ENCODE measurements at regions not wholly inside any gene's neighbourhood (a gene's known extent, or its start where the extent isn't known, plus 50 kb on each side); places are given as distances from the start of the nearest gene placed in this dataset.

DNA sequence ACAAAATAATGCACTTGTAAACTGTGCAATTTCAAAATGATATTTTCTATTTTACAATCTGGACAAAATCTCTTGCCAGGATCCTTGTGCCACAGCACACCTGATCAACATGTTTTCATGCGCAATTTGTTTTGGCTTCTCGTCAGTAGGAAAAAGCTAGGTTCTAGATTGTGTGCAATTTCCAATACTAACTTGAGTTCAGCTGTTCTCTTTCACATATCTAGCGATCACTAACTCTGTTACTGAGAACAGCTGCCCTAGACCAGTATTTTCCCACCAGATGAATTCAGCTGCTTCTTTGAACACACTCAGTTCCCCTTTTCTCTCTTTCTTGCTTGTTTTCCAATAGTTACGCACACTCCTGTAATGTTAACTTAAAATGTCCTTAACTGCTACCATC lies 131.2 kb downstream of the MAGEB5 start:
- no peak for DNase-seq

DNA sequence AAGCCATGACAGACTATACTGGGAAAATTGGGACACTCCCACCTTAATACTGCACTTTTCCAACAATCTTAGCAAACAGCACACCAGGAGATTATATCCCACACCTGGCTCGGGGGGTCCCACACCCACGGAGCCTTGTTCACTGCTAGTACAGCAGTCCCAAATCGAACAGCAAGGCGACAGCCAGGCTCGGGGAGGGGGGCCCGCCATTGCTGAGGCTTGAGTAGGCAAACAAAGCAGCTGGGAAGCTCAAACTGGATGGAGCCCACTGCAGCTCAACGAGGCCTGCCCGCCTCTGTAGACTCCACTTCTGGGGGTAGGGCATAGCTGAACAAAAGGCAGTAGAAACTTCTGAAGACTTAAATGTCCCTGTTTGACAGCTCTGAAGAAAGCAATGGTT lies 118.3 kb downstream of the MAGEB5 start:
- no peak for DNase-seq

DNA sequence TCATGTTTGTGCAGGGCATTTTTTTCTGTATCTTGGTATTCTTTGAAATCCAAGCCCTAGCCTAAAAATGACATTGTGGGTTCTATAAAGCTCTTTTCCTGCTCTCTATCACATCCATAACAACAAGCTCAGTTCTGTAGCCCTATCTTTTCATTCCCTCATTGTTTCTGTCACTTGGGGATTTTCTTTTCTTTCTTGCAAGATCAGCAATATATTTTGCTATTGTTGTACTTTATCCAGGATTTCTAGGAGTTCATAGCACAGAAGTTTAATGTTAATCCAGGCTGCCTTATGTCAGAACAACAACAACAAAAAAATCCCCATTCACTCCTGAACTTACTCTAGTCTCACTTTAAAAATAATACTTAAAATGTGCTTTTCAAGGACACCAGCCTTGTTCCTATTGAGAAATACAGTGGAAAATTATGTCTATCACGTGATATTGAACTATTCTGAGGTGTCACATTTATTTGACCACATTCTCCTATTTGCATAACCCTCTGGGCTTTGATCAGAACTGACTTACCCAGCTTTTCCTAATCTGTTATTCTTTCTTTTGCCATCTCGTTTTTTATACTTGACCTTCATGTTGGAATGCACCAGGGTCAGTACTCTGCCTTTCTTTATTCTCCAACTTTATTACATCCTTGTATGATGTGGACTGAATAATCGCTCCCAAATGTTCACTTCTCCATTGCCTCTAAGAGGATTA lies 112.8 kb downstream of the MAGEB5 start:
- no peak for DNase-seq

DNA sequence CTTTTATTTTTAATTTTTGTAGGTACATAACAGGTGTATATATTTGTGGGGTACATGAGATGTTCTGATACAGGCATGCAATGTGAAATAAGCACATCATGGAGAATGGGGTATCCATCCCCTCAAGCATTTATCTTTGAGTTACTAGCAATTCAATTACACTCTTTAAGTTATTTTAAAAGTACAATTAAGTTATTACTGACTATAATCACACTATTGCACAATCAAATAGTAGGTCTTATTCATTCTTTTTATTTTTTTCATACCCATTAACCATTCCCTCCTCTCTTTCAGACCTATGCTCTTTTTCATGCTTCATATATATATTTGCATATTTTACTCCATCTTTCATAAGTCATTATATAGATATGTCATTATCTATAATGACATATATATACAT lies 93.3 kb downstream of the MAGEB5 start:
- DNase-seq, result no peak

DNA sequence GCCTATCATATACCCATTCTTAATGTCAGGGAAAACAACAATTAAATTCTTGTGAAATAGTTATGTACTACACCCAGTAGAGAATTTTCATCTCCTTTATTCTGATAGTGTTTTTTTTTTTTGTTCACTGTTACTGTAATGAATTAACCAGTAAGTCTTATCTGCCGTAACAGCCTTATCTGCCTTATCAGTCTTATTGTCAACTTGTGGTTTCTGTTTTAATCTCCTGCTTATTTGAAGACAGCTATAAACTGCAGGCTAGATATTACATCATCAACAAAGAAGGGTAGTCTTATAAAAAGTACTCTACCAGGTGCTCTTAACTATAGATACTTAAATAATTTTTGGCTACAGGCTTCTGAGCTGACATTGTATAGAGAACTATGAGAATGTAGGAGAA lies 79.5 kb downstream of the MAGEB5 start:
- no peak for DNase-seq

DNA sequence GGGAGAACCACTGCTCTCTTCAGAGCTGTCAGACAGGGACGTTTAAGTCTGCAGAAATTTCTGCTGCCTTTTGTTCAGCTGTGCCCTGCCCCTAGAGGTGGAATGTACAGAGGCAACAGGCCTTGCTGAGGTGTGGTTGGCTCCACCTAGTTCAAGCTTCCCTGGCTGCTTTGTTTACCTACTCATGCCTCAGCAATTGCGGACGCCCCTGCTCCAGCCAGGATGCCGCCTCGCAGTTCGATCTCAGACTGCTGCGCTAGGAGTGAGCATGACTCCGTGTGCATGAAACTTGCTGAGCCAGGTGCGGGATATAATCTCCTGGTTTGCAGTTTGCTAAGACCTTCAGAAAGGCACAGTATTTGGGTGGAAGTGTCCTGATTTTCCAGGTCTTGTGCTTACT lies 70.9 kb downstream of the MAGEB5 start:
- DNase-seq, result no peak

Measured in COR-L47 (cell line).